ENCODE measurements at regions not wholly inside any gene's neighbourhood (a gene's known extent, or its start where the extent isn't known, plus 50 kb on each side); places are given as distances from the start of the nearest gene placed in this dataset.
"Not testable (repeated sequence)": the region's sequence is repeated elsewhere in the genome, so short reads cannot be mapped to it uniquely, and the experiment has no call there.

GRCh38 chr6:12525276-12525675 is 191.3 kb upstream of the PHACTR1 start:
- no peak for DNase-seq

GRCh38 chr6:12527339-12527738 is 189.2 kb upstream of the PHACTR1 start:
- no peak for DNase-seq

GRCh38 chr6:12528136-12528535 is 188.4 kb upstream of the PHACTR1 start:
- no peak for DNase-seq

- no peak for DNase-seq
These were observed 187.8 kb upstream of the PHACTR1 start for GRCh38 chr6:12528581-12529363.

GRCh38 chr6:12529364-12530019 is 187.1 kb upstream of the PHACTR1 start:
- no peak for DNase-seq

- DNase-seq, result no peak
These were observed 186.2 kb upstream of the PHACTR1 start for GRCh38 chr6:12530345-12530744.

DNA sequence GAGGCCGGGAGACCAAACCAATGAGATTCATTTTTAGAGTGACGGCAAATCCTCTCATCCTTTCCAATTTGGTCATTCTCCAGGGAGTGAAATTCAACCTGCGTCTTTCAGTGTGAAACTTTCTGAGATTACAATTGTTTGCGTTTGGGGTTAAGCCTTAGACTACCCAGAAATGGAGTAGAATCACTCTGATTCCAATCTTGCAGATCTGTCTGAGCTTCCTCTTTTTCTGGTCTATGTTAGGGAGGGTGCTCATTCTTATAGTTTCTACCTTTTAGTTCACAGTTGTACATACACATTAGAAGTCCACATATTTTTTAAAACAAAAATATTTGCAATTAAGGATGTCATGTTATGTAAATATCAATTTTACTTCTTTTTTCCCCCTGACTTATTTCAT is 183.0 kb upstream of the PHACTR1 start:
- DNase-seq, result no peak

DNA sequence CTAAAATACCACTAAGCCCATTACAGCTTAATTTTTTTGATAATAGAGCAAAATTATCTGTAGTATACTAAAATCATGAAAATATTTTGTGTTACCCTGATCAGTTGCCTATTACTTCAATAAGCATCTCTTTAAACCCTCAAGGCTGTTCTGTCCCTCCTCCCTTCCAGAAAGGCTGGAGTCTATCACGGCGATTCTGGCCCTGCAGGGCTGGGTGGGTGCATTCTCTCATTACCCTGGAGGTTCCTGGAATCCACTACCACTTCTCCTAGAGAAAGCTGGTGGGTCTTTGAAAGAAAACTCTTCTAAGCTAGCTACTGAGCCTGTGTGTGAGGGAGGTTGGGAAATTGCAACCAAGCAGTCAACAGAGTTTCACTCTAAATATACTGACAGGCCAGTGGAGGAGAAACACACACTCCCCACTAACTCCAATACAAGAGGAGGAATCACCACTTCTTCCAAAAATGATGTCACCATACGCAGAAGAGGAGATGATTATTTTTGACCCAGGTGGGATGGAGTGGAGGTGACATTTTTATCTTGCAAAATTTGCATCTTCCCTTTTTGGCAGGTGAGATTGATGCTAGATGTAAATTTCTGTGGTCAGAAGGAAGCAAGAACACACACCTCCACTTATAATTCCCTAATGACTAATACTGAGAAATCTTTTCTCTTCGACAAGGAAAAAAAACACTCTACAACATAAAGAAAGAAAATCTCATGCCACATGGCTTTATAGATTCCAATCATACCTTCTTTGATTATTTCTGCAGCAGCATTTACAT is 182.3 kb upstream of the PHACTR1 start:
- no peak for DNase-seq

- DNase-seq, result no peak
These were observed 180.8 kb upstream of the PHACTR1 start for GRCh38 chr6:12535586-12536314.

- DNase-seq, result no peak
These were observed 180.2 kb upstream of the PHACTR1 start for GRCh38 chr6:12536416-12536815.

DNA sequence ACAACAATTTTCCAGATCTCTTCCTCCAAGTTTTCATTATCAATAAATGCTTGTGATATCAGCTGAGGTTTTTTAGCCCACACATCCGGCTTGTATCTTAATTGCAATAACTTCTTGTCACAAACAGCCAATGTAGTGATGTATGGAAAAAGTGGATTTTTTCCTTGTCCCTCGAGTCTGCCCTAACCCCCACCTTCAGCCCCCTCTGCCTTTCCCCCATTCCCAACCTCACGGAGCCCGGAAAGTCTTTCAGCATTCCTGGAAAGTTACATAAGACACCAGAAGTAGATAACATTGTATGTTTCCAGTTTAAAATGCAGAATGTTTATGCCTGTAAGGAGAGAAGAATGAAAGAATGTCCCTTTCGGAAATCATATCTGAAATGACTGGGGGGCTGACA is 179.2 kb upstream of the PHACTR1 start:
- DNase-seq, result no peak

- peak; percentile 59 for DNase-seq
These were observed 177.6 kb upstream of the PHACTR1 start for GRCh38 chr6:12538881-12539357.

DNA sequence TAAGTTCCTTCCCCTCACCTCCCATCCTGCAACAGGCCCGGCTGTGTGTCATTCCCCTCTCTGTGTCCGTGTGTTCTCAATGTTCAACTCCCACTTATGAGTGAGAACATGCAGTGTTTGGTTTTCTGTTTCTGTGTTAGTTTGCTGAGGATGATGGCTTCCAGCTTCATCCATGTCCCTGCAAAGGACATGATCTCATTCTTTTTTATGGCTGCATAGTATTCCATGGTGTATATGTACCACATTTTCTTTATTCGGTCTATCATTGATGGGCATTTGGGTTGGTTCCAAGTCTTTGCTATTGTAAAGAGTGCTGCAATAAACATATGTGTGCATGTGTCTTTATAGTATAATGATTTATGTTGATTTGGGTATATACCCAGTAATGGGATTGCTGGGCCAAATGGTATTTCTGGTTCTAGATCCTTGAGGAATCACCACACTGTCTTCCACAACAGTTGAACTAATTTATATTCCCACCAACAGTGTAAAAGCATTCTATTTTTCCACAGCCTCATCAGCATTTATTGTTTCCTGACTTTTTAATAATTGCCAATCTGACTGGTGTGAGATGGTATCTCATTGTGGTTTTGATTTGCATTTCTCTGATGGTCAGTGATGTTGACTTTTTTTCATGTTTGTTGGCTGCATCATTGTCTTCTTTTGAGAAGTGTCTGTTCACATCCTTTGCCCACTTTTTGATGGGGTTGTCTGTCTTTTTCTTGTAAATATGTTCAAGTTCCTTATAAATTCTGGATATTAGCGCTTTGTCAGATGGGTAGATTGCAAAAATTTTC is 174.1 kb upstream of the PHACTR1 start:
- not testable (repeated sequence) for DNase-seq

DNA sequence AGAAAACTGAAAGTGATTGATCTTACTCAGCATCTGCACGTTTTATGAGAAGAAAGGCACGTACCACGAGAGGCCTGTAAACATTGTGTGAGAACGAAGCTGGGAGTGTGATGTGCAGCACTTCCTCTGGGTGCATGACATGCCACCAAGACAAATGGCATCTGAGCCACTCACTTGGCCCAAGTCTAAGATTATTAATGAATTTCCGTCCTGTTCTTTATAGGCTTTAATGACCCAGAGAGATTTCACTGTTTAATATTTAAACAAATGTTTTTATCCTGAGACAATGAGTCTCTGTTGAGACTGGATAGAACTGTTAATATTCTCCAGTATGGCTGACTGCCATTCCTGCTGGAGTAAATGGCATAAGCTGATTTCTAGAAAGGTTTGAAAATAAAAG is 172.6 kb upstream of the PHACTR1 start:
- no peak for DNase-seq

DNA sequence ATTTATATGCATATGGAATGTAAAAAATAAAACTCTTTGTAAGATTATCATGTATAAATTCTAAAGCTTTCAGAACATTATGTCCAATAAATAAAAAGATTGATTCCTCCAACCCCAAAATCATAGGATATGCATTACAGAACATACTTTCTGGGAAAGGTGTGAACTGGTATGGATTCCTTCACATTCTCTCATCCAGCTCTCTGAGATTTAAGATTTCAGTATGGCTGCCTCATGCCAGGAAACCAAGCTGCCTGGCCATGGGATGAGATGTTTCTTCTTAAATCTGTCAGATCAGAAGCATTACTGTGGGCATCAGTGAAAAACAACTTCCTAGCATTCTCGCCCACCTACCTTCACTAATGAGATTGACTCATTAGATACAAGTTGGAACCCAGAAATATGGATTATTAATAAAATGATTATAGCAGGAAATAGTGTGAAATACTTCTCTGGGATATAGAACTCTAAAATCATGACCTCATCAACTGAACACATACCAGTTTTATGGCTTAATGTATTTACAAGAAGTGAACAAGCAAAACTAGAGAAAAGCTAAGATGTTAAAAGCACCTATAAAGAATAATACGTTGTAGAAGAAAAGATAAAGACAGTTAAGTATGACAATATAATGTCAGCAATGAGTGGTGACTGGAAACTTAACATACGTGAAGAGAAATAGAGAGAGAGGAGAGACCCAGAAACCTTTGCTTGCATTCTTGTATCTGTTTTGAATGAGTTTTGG is 171.6 kb upstream of the PHACTR1 start:
- DNase-seq, result no peak

DNA sequence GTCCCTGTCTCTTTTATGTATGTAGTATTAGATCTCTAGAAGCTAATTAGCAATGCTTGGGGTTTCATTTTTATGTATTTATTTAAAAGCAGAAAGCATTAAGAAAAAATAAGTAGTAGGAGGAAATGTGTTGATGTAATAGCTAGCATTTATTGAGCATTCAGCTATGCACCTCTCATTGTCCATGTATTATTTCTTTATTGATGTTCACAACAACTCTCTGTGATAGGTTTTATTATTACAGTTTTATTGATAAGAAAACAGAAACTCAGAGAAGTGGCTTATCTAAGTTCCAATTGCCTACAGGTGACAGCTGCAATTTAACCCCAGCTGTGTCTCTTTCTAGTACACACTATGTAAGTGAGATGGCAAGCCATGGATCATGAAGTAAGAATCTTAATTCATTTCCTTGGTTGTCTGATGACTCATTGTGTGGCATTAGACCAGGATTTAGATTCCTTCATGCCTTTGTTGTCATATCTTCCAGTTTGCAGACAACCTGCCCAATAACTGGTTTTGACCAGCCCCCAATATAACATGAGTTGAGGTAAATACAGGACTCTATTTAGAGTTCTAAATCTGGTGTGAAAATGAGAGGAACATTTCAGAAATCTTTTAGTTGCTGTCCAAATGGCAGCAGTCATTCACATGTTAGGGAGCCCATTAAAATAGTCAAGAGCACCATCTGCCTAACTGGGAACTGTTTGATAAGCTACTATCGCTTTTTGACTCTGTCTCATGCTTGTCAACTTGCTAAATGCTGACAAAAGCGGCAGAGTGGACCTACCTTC is 170.8 kb upstream of the PHACTR1 start:
- DNase-seq, result no peak

DNA sequence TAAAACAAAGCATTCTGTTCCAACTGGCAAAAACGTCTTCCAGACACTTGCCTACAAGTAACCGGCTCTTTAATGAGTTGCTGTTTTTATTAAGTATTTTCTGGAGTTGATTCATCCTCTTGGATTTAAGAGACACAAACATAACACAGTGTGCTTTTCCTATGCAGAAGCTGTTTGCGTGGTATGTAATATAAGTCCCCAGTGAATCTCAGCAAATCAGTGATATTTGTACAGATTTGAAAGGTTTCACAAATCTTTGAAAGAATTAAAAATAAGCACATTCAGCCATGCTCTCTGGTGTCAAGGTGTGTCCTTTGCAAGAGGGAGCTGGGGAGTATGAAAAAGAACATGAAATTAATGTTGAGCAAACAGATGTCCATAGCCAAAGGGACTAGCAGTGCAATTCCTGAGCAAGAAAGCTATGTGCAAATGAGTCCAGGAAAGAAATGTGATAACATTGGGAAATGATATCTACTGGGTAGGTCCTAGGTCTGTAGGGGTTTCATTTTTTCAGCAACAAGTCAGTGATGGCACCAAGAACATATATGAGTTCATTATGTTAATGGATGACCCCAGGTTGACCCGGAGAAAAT is 170.1 kb upstream of the PHACTR1 start:
- no peak for DNase-seq

DNA sequence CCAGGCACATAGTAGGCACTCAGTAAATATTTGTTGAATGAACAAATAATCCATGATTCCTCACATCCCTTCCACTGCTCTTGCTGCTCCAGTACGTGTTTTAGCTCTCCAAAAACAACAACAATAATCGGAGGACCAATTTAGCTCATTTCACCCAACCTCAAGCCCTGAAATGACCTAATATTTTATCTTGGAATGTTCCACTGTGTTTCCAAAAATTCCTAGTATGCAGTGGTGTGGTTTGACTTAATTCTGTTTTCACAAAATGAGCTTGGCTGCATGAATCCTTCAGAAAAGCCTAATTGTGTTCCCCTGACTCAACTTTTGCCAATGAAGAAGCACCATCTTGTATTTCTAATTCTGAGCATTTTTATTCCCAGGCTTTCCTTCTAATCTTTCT is 168.0 kb upstream of the PHACTR1 start:
- DNase-seq, result no peak

- not testable (repeated sequence) for DNase-seq
These were observed 167.1 kb upstream of the PHACTR1 start for GRCh38 chr6:12549445-12549844.

- DNase-seq, result not testable (repeated sequence)
These were observed 161.7 kb upstream of the PHACTR1 start for GRCh38 chr6:12554820-12555219.
